ENCODE measurements at regions not wholly inside any gene's neighbourhood (a gene's known extent, or its start where the extent isn't known, plus 50 kb on each side); places are given as distances from the start of the nearest gene placed in this dataset.

- TF ChIP-seq CHD1 (IDR thresholded peaks at IDR 0.05; ENCODE audit: low read depth, low read length) (no peak), SP4 (IDR thresholded peaks at IDR 0.05; ENCODE audit: low read length) (no peak), KDM5A (IDR thresholded peaks at IDR 0.05; ENCODE audit: low read length) (no peak), GABPA (IDR thresholded peaks at IDR 0.05; ENCODE audit: borderline replicate concordance, insufficient read depth, low read length) (no peak)
Observed at GRCh38 chr6:66048684-66049474, 341.9 kb upstream of the EYS start (continued).

Measured in H1 (cell line).